ENCODE measurements at regions not wholly inside any gene's neighbourhood (a gene's known extent, or its start where the extent isn't known, plus 50 kb on each side); places are given as distances from the start of the nearest gene placed in this dataset.

DNA sequence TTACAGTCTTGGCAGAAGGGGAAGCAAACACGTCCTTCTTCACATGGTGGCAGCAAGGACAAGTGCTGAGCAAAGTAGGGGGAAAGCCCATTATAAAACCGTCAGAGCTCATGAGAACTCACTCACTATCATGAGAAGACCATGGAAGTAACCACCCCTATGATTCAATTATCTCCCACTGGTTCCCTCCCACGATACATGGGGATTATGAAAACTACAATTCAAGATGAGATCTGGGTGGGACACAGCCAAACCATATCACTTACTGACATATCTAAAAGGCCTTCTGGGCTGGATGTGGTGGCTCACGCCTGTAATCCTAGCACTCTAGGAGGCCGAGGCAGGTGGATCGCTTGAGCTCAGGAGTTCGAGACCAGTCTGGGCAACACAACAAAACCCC, 117.1 kb upstream of the USP9X start:
- TF ChIP-seq CHD2 (IDR thresholded peaks at IDR 0.05; ENCODE audit: low read length, partially characterized antibody) (no peak), RFX5 (IDR thresholded peaks at IDR 0.05) (no peak), RAD21 (conservative IDR thresholded peaks at IDR 0.05 in 1 of 2, IDR thresholded peaks at IDR 0.05 in 1 of 2) (no peak), POLR2A (IDR thresholded peaks at IDR 0.05; ENCODE audit: low read length) (no peak), EHF (CRISPR knock-in tag; IDR thresholded peaks at IDR 0.05) (no peak), CEBPB (IDR thresholded peaks at IDR 0.05) (no peak), SREBF2 (IDR thresholded peaks at IDR 0.05) (no peak), MAFK (IDR thresholded peaks at IDR 0.05; ENCODE audit: partially characterized antibody) (no peak), EP300 (IDR thresholded peaks at IDR 0.05) (no peak)
- TF ChIP-seq, protein P1, sequence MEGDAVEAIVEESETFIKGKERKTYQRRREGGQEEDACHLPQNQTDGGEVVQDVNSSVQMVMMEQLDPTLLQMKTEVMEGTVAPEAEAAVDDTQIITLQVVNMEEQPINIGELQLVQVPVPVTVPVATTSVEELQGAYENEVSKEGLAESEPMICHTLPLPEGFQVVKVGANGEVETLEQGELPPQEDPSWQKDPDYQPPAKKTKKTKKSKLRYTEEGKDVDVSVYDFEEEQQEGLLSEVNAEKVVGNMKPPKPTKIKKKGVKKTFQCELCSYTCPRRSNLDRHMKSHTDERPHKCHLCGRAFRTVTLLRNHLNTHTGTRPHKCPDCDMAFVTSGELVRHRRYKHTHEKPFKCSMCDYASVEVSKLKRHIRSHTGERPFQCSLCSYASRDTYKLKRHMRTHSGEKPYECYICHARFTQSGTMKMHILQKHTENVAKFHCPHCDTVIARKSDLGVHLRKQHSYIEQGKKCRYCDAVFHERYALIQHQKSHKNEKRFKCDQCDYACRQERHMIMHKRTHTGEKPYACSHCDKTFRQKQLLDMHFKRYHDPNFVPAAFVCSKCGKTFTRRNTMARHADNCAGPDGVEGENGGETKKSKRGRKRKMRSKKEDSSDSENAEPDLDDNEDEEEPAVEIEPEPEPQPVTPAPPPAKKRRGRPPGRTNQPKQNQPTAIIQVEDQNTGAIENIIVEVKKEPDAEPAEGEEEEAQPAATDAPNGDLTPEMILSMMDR (IDR thresholded peaks at IDR 0.05) = no peak
- TF ChIP-seq, protein P2, sequence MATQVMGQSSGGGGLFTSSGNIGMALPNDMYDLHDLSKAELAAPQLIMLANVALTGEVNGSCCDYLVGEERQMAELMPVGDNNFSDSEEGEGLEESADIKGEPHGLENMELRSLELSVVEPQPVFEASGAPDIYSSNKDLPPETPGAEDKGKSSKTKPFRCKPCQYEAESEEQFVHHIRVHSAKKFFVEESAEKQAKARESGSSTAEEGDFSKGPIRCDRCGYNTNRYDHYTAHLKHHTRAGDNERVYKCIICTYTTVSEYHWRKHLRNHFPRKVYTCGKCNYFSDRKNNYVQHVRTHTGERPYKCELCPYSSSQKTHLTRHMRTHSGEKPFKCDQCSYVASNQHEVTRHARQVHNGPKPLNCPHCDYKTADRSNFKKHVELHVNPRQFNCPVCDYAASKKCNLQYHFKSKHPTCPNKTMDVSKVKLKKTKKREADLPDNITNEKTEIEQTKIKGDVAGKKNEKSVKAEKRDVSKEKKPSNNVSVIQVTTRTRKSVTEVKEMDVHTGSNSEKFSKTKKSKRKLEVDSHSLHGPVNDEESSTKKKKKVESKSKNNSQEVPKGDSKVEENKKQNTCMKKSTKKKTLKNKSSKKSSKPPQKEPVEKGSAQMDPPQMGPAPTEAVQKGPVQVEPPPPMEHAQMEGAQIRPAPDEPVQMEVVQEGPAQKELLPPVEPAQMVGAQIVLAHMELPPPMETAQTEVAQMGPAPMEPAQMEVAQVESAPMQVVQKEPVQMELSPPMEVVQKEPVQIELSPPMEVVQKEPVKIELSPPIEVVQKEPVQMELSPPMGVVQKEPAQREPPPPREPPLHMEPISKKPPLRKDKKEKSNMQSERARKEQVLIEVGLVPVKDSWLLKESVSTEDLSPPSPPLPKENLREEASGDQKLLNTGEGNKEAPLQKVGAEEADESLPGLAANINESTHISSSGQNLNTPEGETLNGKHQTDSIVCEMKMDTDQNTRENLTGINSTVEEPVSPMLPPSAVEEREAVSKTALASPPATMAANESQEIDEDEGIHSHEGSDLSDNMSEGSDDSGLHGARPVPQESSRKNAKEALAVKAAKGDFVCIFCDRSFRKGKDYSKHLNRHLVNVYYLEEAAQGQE (IDR thresholded peaks at IDR 0.05) = no peak
- TF ChIP-seq, protein P3, sequence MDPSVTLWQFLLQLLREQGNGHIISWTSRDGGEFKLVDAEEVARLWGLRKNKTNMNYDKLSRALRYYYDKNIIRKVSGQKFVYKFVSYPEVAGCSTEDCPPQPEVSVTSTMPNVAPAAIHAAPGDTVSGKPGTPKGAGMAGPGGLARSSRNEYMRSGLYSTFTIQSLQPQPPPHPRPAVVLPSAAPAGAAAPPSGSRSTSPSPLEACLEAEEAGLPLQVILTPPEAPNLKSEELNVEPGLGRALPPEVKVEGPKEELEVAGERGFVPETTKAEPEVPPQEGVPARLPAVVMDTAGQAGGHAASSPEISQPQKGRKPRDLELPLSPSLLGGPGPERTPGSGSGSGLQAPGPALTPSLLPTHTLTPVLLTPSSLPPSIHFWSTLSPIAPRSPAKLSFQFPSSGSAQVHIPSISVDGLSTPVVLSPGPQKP (IDR thresholded peaks at IDR 0.05; ENCODE audit: low read depth, low read length) = no peak
- TF ChIP-seq, protein P4, sequence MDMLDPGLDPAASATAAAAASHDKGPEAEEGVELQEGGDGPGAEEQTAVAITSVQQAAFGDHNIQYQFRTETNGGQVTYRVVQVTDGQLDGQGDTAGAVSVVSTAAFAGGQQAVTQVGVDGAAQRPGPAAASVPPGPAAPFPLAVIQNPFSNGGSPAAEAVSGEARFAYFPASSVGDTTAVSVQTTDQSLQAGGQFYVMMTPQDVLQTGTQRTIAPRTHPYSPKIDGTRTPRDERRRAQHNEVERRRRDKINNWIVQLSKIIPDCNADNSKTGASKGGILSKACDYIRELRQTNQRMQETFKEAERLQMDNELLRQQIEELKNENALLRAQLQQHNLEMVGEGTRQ (IDR thresholded peaks at IDR 0.05) = no peak

Data from A549 (cell line).